Heart left ventricle (tissue), 16 donors: ENCODE measurements at regions not wholly inside any gene's neighbourhood (a gene's known extent, or its start where the extent isn't known, plus 50 kb on each side); places are given as distances from the start of the nearest gene placed in this dataset.
A peak's percentile ranks its signal among the peaks of the same experiment; 100 is the strongest.

Experiments used
- ATAC-seq, 4 donors: fragments of 200-7000 bp; cut with Tn5 transposase; one replicate each; pipeline ENCODE4 v1.9.1; 2020 to 2022; ENCODE audit warnings: moderate library complexity in 4 of 4, mild to moderate bottlenecking in 3 of 4, moderate number of reproducible peaks in 1 of 4
- DNase-seq, 5 donors: peaks; one replicate each; pipeline ENCODE4 v3.0.0-alpha.2; 2020
- H3K27ac ChIP-seq, 12 donors: fragments of 200-600 bp; sonication (generic) in 4 of 12; one replicate each; pipeline versions ENCODE4 v1.5.0 to v1.8.0; 2016 to 2022; ENCODE audit warnings: mild to moderate bottlenecking in 2 of 12
- H3K27me3 ChIP-seq, 9 donors: fragments of 200-600 bp; sonication (generic) in 2 of 9; one replicate each; pipeline versions ENCODE4 v1.5.1 to v1.8.0; 2016 to 2022; ENCODE audit warnings: mild to moderate bottlenecking in 3 of 9
- H3K36me3 ChIP-seq, 9 donors: fragments of 200-600 bp; sonication (generic) in 2 of 9; one replicate each; pipeline versions ENCODE4 v1.5.0 to v1.8.0; 2018 to 2022; ENCODE audit warnings: mild to moderate bottlenecking in 2 of 9
- H3K4me1 ChIP-seq, 12 donors: fragments of 200-600 bp; sonication (generic) in 4 of 12; one replicate each; pipeline versions ENCODE4 v1.5.0 to v1.8.0; 2016 to 2022; ENCODE audit warnings: mild to moderate bottlenecking in 3 of 12
- H3K4me3 ChIP-seq, 12 donors: fragments of 200-600 bp; sonication (generic) in 4 of 12; one replicate each; pipeline versions ENCODE4 v1.5.0 to v1.8.0; 2017 to 2022; ENCODE audit warnings: mild to moderate bottlenecking in 9 of 12, moderate library complexity in 4 of 12
- H3K9me3 ChIP-seq, 12 donors: fragments of 200-600 bp; sonication (generic) in 4 of 12; one replicate each; pipeline versions ENCODE4 v1.5.0 to v1.8.0; 2016 to 2022; ENCODE audit warnings: mild to moderate bottlenecking in 1 of 12
- POLR2A ChIP-seq, 2 donors: fragments of 450-650 bp; IDR thresholded peaks; one replicate each; pipeline ENCODE4 v1.6.1; 2017; ENCODE audit warnings: antibody characterized with exemption in 2 of 2, mild to moderate bottlenecking in 2 of 2, moderate library complexity in 2 of 2
- WGBS, 4 donors: extraction: QIAGEN DNeasy Blood & Tissue Kit in 2 of 4; methylation state at CpG; one replicate each; pipeline versions ENCODE4 v1.1.5 to v1.1.7; 2013 to 2018; 5-methylcytosine and 5-hydroxymethylcytosine counted together
- intact Hi-C, 10 donors: fragments of 100-400 bp; cut with DNase I; formaldehyde crosslinking; loops; one replicate each; pipeline versions ENCODE4 v1.11.1 to v1.14.2; 2022
- TF ChIP-seq, protein P1 (sequence below), 12 donors: fragments of 200-600 bp; sonication (generic) in 4 of 12; IDR thresholded peaks; one replicate each; pipeline versions ENCODE4 v1.5.0 to v1.8.0; 2018 to 2022; ENCODE audit warnings: antibody characterized with exemption in 12 of 12, mild to moderate bottlenecking in 5 of 12
- donor health status: ischemic (EF 13 %, LVEDD 7.1; RV severe dilation, severe dysfunction).
- donor health status: healthy with polysubstance abuse.
- donor health status: DM: no; HTN: yes; CAD: no.
- donor health status: DM: no; HTN: no; CAD: no.
- donor health status: ischemic (EF 25% LVEDD 6.9; RV normal size, moderate dysfunction).
- donor health status: ischemic (EF 25% LVEDD 5.7; RV mildly dilated, moderate dysfunction).
- donor health status: healthy.
- donor health status: DM: yes; HTN: yes; CAD: no.
- donor health status: ischemic (EF 35%, LVEDD 5.7; RV mildly dilated, moderate dysfunction).
- donor health status: nonischemic (EF 11% LVEDD 7.7; RV severe dilation, severe dysfunction).
- donor health status: DM: yes; HTN: yes; CAD: no.
- donor health status: PGD.
- donor health status: ischemic (EF 29% LVEDD 5.4; RV normal size, mild dysfunction).
- donor health status: nonischemic (EF 23%, LVEDD 6.1; RV moderate dilation, normal function).

DNA sequence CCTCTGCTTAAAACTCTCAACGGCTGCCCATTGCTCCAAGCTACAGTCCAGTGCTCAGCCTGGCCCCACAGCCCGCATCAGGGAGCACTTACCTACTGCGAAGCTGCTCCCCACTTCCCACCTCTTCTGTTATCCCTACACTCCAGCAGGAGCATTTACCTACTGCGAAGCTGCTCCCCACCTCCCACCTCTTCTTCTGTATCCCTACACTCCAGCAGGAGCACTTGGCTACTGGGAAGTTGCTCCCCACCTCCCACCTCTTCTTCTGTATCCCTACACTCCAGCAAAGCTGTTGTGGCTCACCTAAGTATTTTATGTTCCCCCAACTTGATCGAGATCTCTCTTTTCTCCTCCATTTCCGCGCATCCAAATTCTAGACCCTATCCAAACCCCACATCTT is 563.3 kb upstream of the ZFP42 start:
- WGBS, 4 donors, result 81 to 86% (median 82%) methylated on average over 7 of the region's 7 CpGs
- DNase-seq, result no peak

GRCh38 chr4:187433141-187433540 is 562.4 kb upstream of the ZFP42 start:
- no peak for DNase-seq
- no peak for ATAC-seq
- Histone ChIP-seq H3K4me3 (no peak overlapping the region), H3K36me3 (no peaks in the 10 kb centered on the region), H3K27ac (no peak overlapping the region), H3K4me1 (no peaks in the 10 kb centered on the region), H3K27me3 (no peaks in the 10 kb centered on the region), H3K9me3 (peaks cover 0 to 9% (median 0%) of the 10 kb centered on the region in 12 donors)
- intact Hi-C loops, result no loop called here
- 74 to 79% (median 77%) methylated on average over 4 of the region's 4 CpGs for WGBS, 4 donors
- no peak for TF ChIP-seq POLR2A (IDR thresholded peaks at IDR 0.05)
- TF ChIP-seq, protein P1, sequence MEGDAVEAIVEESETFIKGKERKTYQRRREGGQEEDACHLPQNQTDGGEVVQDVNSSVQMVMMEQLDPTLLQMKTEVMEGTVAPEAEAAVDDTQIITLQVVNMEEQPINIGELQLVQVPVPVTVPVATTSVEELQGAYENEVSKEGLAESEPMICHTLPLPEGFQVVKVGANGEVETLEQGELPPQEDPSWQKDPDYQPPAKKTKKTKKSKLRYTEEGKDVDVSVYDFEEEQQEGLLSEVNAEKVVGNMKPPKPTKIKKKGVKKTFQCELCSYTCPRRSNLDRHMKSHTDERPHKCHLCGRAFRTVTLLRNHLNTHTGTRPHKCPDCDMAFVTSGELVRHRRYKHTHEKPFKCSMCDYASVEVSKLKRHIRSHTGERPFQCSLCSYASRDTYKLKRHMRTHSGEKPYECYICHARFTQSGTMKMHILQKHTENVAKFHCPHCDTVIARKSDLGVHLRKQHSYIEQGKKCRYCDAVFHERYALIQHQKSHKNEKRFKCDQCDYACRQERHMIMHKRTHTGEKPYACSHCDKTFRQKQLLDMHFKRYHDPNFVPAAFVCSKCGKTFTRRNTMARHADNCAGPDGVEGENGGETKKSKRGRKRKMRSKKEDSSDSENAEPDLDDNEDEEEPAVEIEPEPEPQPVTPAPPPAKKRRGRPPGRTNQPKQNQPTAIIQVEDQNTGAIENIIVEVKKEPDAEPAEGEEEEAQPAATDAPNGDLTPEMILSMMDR (IDR thresholded peaks at IDR 0.05), result no peak

More for the DNA sequence above, 563.3 kb upstream of the ZFP42 start:
- no peaks in the 10 kb centered on the region for H3K36me3 ChIP-seq
- intact Hi-C loops, result no loop called here
- no peak for TF ChIP-seq POLR2A (IDR thresholded peaks at IDR 0.05)
- TF ChIP-seq, protein P1 (IDR thresholded peaks at IDR 0.05), result no peak
- peak in 1 of 4 donors; percentile 34 for ATAC-seq
- H3K9me3 ChIP-seq, result peaks cover 0 to 6% (median 0%) of the 10 kb centered on the region in 12 donors
- no peaks in the 10 kb centered on the region for H3K27me3 ChIP-seq
- H3K4me3 ChIP-seq, result no peak overlapping the region
- H3K4me1 ChIP-seq, result no peaks in the 10 kb centered on the region
- H3K27ac ChIP-seq, result no peak overlapping the region

DNA sequence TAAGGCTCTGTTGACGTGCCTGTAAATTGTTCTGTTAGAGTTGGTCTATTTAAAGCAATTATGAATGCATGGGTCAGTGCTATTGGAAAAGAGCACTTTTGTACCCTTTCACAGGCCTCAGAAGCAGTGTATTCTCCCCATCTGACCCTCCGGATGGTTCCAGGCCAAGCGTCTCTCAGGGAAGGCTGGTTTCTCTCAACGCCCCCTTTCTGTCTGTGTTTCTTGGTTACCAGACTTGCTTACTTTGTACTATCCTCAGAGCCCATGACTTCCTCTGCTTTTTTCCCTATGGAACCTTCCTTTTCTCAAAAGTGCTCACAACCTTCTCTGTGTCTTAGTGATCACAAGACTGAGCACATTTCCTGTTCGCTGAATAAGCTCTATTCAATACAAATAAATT is 559.3 kb upstream of the ZFP42 start:
- no peak for TF ChIP-seq POLR2A (IDR thresholded peaks at IDR 0.05)
- TF ChIP-seq, protein P1 (IDR thresholded peaks at IDR 0.05), result no peak
- Histone ChIP-seq H3K27ac (no peak overlapping the region), H3K4me1 (no peaks in the 10 kb centered on the region), H3K27me3 (no peaks in the 10 kb centered on the region), H3K9me3 (peaks cover 0 to 13% (median 0%) of the 10 kb centered on the region in 12 donors), H3K36me3 (no peaks in the 10 kb centered on the region), H3K4me3 (no peak overlapping the region)
- ATAC-seq (no peak), DNase-seq (no peak)
- intact Hi-C loops, result no loop called here
- 66 to 71% (median 69%) methylated on average over 5 of the region's 5 CpGs for WGBS, 4 donors

GRCh38 chr4:187444061-187444460 is 551.5 kb upstream of the ZFP42 start:
- H3K27me3 ChIP-seq, result no peaks in the 10 kb centered on the region
- no peaks in the 10 kb centered on the region for H3K9me3 ChIP-seq
- DNase-seq, result no peak
- no peaks in the 10 kb centered on the region for H3K4me1 ChIP-seq
- TF ChIP-seq, protein P1 (IDR thresholded peaks at IDR 0.05), result no peak
- intact Hi-C loops, result no loop called here
- no peak overlapping the region for H3K27ac ChIP-seq
- H3K4me3 ChIP-seq, result no peak overlapping the region
- 67 to 80% (median 75%) methylated on average over 3 of the region's 3 CpGs for WGBS, 4 donors
- no peaks in the 10 kb centered on the region for H3K36me3 ChIP-seq
- no peak for ATAC-seq
